ENCODE measurements at regions not wholly inside any gene's neighbourhood (a gene's known extent, or its start where the extent isn't known, plus 50 kb on each side); places are given as distances from the start of the nearest gene placed in this dataset.

- no peak for TF ChIP-seq HDGF (IDR thresholded peaks at IDR 0.05; ENCODE audit: borderline replicate concordance)
- no peak for TF ChIP-seq CTBP1 (IDR thresholded peaks at IDR 0.05; ENCODE audit: borderline replicate concordance)
- TF ChIP-seq LEF1 (IDR thresholded peaks at IDR 0.05; ENCODE audit: borderline replicate concordance) = no peak
- no peak for TF ChIP-seq FOXM1 (IDR thresholded peaks at IDR 0.05; ENCODE audit: borderline replicate concordance)
Observed at GRCh38 chr4:30024526-30024925, 695.6 kb upstream of the PCDH7 start.

All from HEK293T (cell line).